Astrocyte of the spinal cord (primary cell): ENCODE measurements at regions not wholly inside any gene's neighbourhood (a gene's known extent, or its start where the extent isn't known, plus 50 kb on each side); places are given as distances from the start of the nearest gene placed in this dataset.

Experiments
- DNase-seq: peaks from one replicate; pipeline ENCODE4 v3.0.0; 2011; ENCODE audit warnings: low read depth, low spot score
- H3K4me3 ChIP-seq: 2 replicates; pipeline ENCODE4 v1.5.1; 2011; ENCODE audit warnings: low read depth, mild to moderate bottlenecking, low read length, moderate library complexity
- CTCF ChIP-seq: IDR thresholded peaks from 2 replicates; pipeline ENCODE4 v1.5.1; 2012; ENCODE audit warnings: low read depth, mild to moderate bottlenecking, low read length, inconsistent platforms
- in situ Hi-C: cut with HindIII; loops from 2 replicates; pipeline ENCODE4 v1.10.0; 2017; ENCODE audit warnings: low sequenced_read_pairs

GRCh38 chr5:152282331-152282730 lies 122.7 kb downstream of the NMUR2 start:
- in situ Hi-C loops: no loop called here
- DNase-seq: no peak
- TF ChIP-seq CTCF: no peak

GRCh38 chr5:152277936-152278335 lies 127.1 kb downstream of the NMUR2 start:
- no peak for DNase-seq
- H3K4me3 ChIP-seq: no peak overlapping the region
- TF ChIP-seq CTCF: no peak
- in situ Hi-C loops: no loop called here

More at GRCh38 chr5:152282331-152282730, 122.7 kb downstream of the NMUR2 start:
- H3K4me3 ChIP-seq: no peak overlapping the region

- in situ Hi-C loops: no loop called here
- H3K4me3 ChIP-seq: no peak overlapping the region
- no peak for DNase-seq
- no peak for TF ChIP-seq CTCF
These were observed 130.9 kb downstream of the NMUR2 start for GRCh38 chr5:152274224-152274623.

GRCh38 chr5:152271420-152271819 lies 133.7 kb downstream of the NMUR2 start:
- in situ Hi-C loops: no loop called here
- H3K4me3 ChIP-seq: no peak overlapping the region
- peak; percentile 4 for DNase-seq
- TF ChIP-seq CTCF: peak; percentile 16

GRCh38 chr5:152270096-152270495 lies 135.0 kb downstream of the NMUR2 start:
- TF ChIP-seq CTCF: no peak
- in situ Hi-C loops: no loop called here
- H3K4me3 ChIP-seq: no peak overlapping the region
- peak; percentile 31 for DNase-seq

- in situ Hi-C loops: no loop called here
- DNase-seq: no peak
- no peak for TF ChIP-seq CTCF
- no peak overlapping the region for H3K4me3 ChIP-seq
These were observed 135.5 kb downstream of the NMUR2 start for GRCh38 chr5:152269533-152269932.

GRCh38 chr5:152264645-152265254 lies 140.3 kb downstream of the NMUR2 start:
- in situ Hi-C loops: no loop called here
- TF ChIP-seq CTCF: no peak
- DNase-seq: no peak

More at GRCh38 chr5:152264645-152265254, 140.3 kb downstream of the NMUR2 start:
- no peak overlapping the region for H3K4me3 ChIP-seq
